C4-2B (cell line): ENCODE measurements at regions not wholly inside any gene's neighbourhood (a gene's known extent, or its start where the extent isn't known, plus 50 kb on each side); places are given as distances from the start of the nearest gene placed in this dataset.

Experiments
- CTCF ChIP-seq: fragments of 450-650 bp; conservative IDR thresholded peaks from 2 replicates; pipeline ENCODE4 v1.5.1; 2017; ENCODE audit warnings: mild to moderate bottlenecking
- ZFX ChIP-seq: fragments of 450-650 bp; IDR thresholded peaks from 2 replicates; pipeline ENCODE4 v1.6.1; 2017

GRCh38 chr5:159410480-159410879 lies 80.2 kb upstream of the IL12B start:
- TF ChIP-seq CTCF (no peak), ZFX (no peak)
